ENCODE measurements at regions not wholly inside any gene's neighbourhood (a gene's known extent, or its start where the extent isn't known, plus 50 kb on each side); places are given as distances from the start of the nearest gene placed in this dataset.

GRCh38 chr1:232178191-232178590 lies 451.7 kb downstream of the SIPA1L2 start:
- peaks cover 20% of the 10 kb centered on the region for H3K27me3 Mint-ChIP-seq (ENCODE audit: insufficient read depth, low read depth)
- H3K27ac Mint-ChIP-seq, result no peak overlapping the region
- no peak overlapping the region for H3K4me2 ChIP-seq
- H3K9ac ChIP-seq, result no peak overlapping the region
- peaks cover 2% of the 10 kb centered on the region for H3K9me3 Mint-ChIP-seq
- H2AFZ ChIP-seq (replicated peaks), result no peak overlapping the region
- H3F3A ChIP-seq (ENCODE audit: low read depth), result no peaks in the 10 kb centered on the region
- H3K27me3 ChIP-seq, result no peaks in the 10 kb centered on the region
- no peaks in the 10 kb centered on the region for H3K9me3 ChIP-seq (ENCODE audit: low read depth)
- H3K36me3 Mint-ChIP-seq, result no peaks in the 10 kb centered on the region
- H3K4me3 Mint-ChIP-seq, result no peak overlapping the region
- H3K79me2 ChIP-seq (ENCODE audit: low read depth), result no peaks in the 10 kb centered on the region
- peaks cover 18% of the 10 kb centered on the region for H3K4me1 ChIP-seq
- no peak overlapping the region for H3K4me3 ChIP-seq
- TF ChIP-seq EZH2phosphoT487 (IDR thresholded peaks at IDR 0.05), result no peak
- TF ChIP-seq, protein P1, sequence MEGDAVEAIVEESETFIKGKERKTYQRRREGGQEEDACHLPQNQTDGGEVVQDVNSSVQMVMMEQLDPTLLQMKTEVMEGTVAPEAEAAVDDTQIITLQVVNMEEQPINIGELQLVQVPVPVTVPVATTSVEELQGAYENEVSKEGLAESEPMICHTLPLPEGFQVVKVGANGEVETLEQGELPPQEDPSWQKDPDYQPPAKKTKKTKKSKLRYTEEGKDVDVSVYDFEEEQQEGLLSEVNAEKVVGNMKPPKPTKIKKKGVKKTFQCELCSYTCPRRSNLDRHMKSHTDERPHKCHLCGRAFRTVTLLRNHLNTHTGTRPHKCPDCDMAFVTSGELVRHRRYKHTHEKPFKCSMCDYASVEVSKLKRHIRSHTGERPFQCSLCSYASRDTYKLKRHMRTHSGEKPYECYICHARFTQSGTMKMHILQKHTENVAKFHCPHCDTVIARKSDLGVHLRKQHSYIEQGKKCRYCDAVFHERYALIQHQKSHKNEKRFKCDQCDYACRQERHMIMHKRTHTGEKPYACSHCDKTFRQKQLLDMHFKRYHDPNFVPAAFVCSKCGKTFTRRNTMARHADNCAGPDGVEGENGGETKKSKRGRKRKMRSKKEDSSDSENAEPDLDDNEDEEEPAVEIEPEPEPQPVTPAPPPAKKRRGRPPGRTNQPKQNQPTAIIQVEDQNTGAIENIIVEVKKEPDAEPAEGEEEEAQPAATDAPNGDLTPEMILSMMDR (IDR thresholded peaks at IDR 0.05), result no peak
- TF ChIP-seq EZH2 (IDR thresholded peaks at IDR 0.05), result no peak
- peaks cover 28% of the 10 kb centered on the region for H3K4me1 Mint-ChIP-seq
- H3K27ac ChIP-seq, result no peak overlapping the region
- H3K36me3 ChIP-seq, result no peaks in the 10 kb centered on the region
- H4K20me1 ChIP-seq (ENCODE audit: low read depth), result no peaks in the 10 kb centered on the region
- DNase-seq (ENCODE audit: low spot score), result no peak

DNA sequence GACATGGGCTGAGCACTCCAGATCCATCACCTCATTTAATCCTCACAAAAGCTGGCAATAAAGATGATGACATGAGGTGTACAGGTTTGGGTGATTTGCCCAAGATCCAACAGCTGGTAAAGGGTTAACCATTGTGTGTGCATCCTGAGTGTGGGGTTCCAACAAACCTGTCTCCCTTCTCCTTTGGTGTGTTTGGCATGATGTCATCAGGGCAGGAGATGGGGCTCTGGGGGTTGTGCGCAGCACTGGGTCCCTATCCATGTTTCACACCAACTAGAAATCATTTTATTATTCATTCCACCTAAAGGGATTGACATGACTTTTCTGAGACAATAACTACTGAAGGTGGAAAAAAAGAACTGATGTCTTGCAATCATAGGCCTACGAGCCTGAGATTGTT lies 452.5 kb downstream of the SIPA1L2 start:
- H4K20me1 ChIP-seq (ENCODE audit: low read depth), result no peaks in the 10 kb centered on the region
- Mint-ChIP-seq H3K27me3 (ENCODE audit: insufficient read depth, low read depth) (peaks cover 20% of the 10 kb centered on the region), H3K4me3 (no peak overlapping the region), H3K4me1 (peaks cover 28% of the 10 kb centered on the region), H3K36me3 (no peaks in the 10 kb centered on the region), H3K9me3 (peaks cover 2% of the 10 kb centered on the region), H3K27ac (no peak overlapping the region)
- no peaks in the 10 kb centered on the region for H3F3A ChIP-seq (ENCODE audit: low read depth)
- H3K79me2 ChIP-seq (ENCODE audit: low read depth), result no peaks in the 10 kb centered on the region
- H3K36me3 ChIP-seq, result no peaks in the 10 kb centered on the region
- no peaks in the 10 kb centered on the region for H3K27me3 ChIP-seq
- peaks cover 18% of the 10 kb centered on the region for H3K4me1 ChIP-seq
- no peak overlapping the region for H3K27ac ChIP-seq
- TF ChIP-seq, protein P1 (IDR thresholded peaks at IDR 0.05), result no peak
- no peak for TF ChIP-seq EZH2phosphoT487 (IDR thresholded peaks at IDR 0.05)
- TF ChIP-seq EZH2 (IDR thresholded peaks at IDR 0.05), result no peak
- H3K4me3 ChIP-seq, result no peak overlapping the region
- no peaks in the 10 kb centered on the region for H3K9me3 ChIP-seq (ENCODE audit: low read depth)
- DNase-seq (ENCODE audit: low spot score), result no peak
- H2AFZ ChIP-seq (replicated peaks), result no peak overlapping the region
- no peak overlapping the region for H3K9ac ChIP-seq
- no peak overlapping the region for H3K4me2 ChIP-seq

GRCh38 chr1:232176222-232176621 lies 453.7 kb downstream of the SIPA1L2 start:
- Mint-ChIP-seq H3K9me3 (peaks cover 2% of the 10 kb centered on the region), H3K4me3 (no peak overlapping the region), H3K36me3 (no peaks in the 10 kb centered on the region), H3K27ac (no peak overlapping the region), H3K27me3 (ENCODE audit: insufficient read depth, low read depth) (peaks cover 18% of the 10 kb centered on the region), H3K4me1 (peaks cover 28% of the 10 kb centered on the region)
- no peaks in the 10 kb centered on the region for H3K79me2 ChIP-seq (ENCODE audit: low read depth)
- H3K4me3 ChIP-seq, result no peak overlapping the region
- H3K9ac ChIP-seq, result no peak overlapping the region
- no peaks in the 10 kb centered on the region for H3K36me3 ChIP-seq
- no peaks in the 10 kb centered on the region for H3K27me3 ChIP-seq
- H4K20me1 ChIP-seq (ENCODE audit: low read depth), result no peaks in the 10 kb centered on the region
- H3K4me2 ChIP-seq, result no peak overlapping the region
- H2AFZ ChIP-seq (replicated peaks), result no peak overlapping the region
- peaks cover 18% of the 10 kb centered on the region for H3K4me1 ChIP-seq
- no peak for DNase-seq (ENCODE audit: low spot score)
- no peaks in the 10 kb centered on the region for H3F3A ChIP-seq (ENCODE audit: low read depth)
- H3K9me3 ChIP-seq (ENCODE audit: low read depth), result no peaks in the 10 kb centered on the region
- TF ChIP-seq EZH2 (IDR thresholded peaks at IDR 0.05), result no peak
- TF ChIP-seq EZH2phosphoT487 (IDR thresholded peaks at IDR 0.05), result no peak
- TF ChIP-seq, protein P1 (IDR thresholded peaks at IDR 0.05), result no peak
- H3K27ac ChIP-seq, result no peak overlapping the region
